ENCODE measurements at regions not wholly inside any gene's neighbourhood (a gene's known extent, or its start where the extent isn't known, plus 50 kb on each side); places are given as distances from the start of the nearest gene placed in this dataset.

DNA sequence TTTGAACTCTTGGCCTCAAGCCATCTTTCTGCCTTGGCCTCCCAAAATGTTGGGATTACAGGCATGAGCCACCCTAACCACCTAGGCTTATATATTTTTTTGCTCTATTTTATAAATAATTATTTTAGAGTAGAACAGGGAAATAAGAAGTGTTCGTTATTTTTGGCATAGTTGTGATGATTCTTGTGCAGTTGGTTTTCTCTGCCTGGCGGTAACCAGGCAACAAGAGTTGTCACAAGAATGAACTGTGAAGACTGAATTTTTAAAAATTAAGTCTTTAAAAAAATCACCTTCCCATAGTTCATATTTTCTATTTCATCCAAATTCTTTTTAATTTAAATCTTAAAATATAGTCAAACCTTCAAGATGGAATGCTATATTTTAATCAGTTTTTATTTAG is 310.2 kb downstream of the ARL6IP6 start:
- TF ChIP-seq CTCF (IDR thresholded peaks at IDR 0.05) (no peak), POLR2AphosphoS5 (IDR thresholded peaks at IDR 0.05; ENCODE audit: low read depth, low read length) (no peak), SIN3A (IDR thresholded peaks at IDR 0.05; ENCODE audit: borderline replicate concordance, insufficient read depth, low read depth, low read length) (no peak), TCF7L2 (IDR thresholded peaks at IDR 0.05; ENCODE audit: low read depth, low read length) (no peak)
- TF ChIP-seq, protein P1, sequence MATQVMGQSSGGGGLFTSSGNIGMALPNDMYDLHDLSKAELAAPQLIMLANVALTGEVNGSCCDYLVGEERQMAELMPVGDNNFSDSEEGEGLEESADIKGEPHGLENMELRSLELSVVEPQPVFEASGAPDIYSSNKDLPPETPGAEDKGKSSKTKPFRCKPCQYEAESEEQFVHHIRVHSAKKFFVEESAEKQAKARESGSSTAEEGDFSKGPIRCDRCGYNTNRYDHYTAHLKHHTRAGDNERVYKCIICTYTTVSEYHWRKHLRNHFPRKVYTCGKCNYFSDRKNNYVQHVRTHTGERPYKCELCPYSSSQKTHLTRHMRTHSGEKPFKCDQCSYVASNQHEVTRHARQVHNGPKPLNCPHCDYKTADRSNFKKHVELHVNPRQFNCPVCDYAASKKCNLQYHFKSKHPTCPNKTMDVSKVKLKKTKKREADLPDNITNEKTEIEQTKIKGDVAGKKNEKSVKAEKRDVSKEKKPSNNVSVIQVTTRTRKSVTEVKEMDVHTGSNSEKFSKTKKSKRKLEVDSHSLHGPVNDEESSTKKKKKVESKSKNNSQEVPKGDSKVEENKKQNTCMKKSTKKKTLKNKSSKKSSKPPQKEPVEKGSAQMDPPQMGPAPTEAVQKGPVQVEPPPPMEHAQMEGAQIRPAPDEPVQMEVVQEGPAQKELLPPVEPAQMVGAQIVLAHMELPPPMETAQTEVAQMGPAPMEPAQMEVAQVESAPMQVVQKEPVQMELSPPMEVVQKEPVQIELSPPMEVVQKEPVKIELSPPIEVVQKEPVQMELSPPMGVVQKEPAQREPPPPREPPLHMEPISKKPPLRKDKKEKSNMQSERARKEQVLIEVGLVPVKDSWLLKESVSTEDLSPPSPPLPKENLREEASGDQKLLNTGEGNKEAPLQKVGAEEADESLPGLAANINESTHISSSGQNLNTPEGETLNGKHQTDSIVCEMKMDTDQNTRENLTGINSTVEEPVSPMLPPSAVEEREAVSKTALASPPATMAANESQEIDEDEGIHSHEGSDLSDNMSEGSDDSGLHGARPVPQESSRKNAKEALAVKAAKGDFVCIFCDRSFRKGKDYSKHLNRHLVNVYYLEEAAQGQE (IDR thresholded peaks at IDR 0.05; ENCODE audit: insufficient read depth in 1 of 2, low read depth in 2 of 2, low read length in 1 of 2) = no peak

Data from Panc1 (cell line).